Activated CD8-positive, alpha-beta memory T cell treated with anti-CD3 and anti-CD28 coated beads, Interleukin-2, amount 10 ng/mL, durations not matched to agents 7 days and 5 days (primary cell): ENCODE measurements at regions not wholly inside any gene's neighbourhood (a gene's known extent, or its start where the extent isn't known, plus 50 kb on each side); places are given as distances from the start of the nearest gene placed in this dataset.
"Not testable (repeated sequence)": the region's sequence is repeated elsewhere in the genome, so short reads cannot be mapped to it uniquely, and the experiment has no call there.

Experiments
- ATAC-seq: fragments of 150-1000 bp; cut with Tn5 transposase; one replicate; pipeline ENCODE4 v1.10.0; 2021; ENCODE audit warnings: moderate library complexity
- CTCF ChIA-PET: fragments of 350-600 bp; sonication (Branson Sonifier 250); formaldehyde crosslinking; loops from one replicate; lab custom pipeline; 2021; ENCODE audit warnings: antibody characterized with exemption; lab: Charles Lee
- DNase-seq: peaks from one replicate; pipeline ENCODE4 v3.0.0-alpha.2; 2020
- H3K27ac Mint-ChIP-seq: one replicate; pipeline ENCODE4 v1.8.0; 2021; ENCODE audit warnings: mild to moderate bottlenecking, mixed read lengths
- H3K27me3 Mint-ChIP-seq: one replicate; pipeline ENCODE4 v1.8.0; 2021; ENCODE audit warnings: mixed read lengths
- H3K36me3 Mint-ChIP-seq: one replicate; pipeline ENCODE4 v1.8.0; 2021; ENCODE audit warnings: mild to moderate bottlenecking, mixed read lengths
- H3K4me1 Mint-ChIP-seq: one replicate; pipeline ENCODE4 v1.8.0; 2021; ENCODE audit warnings: mixed read lengths
- H3K4me3 Mint-ChIP-seq: one replicate; pipeline ENCODE4 v1.8.0; 2021; ENCODE audit warnings: mild to moderate bottlenecking, moderate library complexity, mixed read lengths
- H3K9me3 Mint-ChIP-seq: one replicate; pipeline ENCODE4 v1.8.0; 2022; ENCODE audit warnings: low read depth, mixed read lengths

GRCh38 chr1:116298213-116298579, 74.8 kb upstream of the ATP1A1 start:
- H3K27me3 Mint-ChIP-seq, ATAC-seq, H3K4me3 Mint-ChIP-seq, H3K36me3 Mint-ChIP-seq, H3K4me1 Mint-ChIP-seq, H3K27ac Mint-ChIP-seq, H3K9me3 Mint-ChIP-seq, CTCF ChIA-PET, DNase-seq: not testable (repeated sequence)

- H3K4me3 Mint-ChIP-seq, result no peak overlapping the region
- no peaks in the 10 kb centered on the region for H3K36me3 Mint-ChIP-seq
- CTCF ChIA-PET, result no interaction called here
- no peak for ATAC-seq
- H3K4me1 Mint-ChIP-seq, result no peaks in the 10 kb centered on the region
- no peaks in the 10 kb centered on the region for H3K27me3 Mint-ChIP-seq
- H3K27ac Mint-ChIP-seq, result no peak overlapping the region
- DNase-seq, result no peak
- no peaks in the 10 kb centered on the region for H3K9me3 Mint-ChIP-seq
Observed at GRCh38 chr1:116298746-116299145, 74.3 kb upstream of the ATP1A1 start.

DNA sequence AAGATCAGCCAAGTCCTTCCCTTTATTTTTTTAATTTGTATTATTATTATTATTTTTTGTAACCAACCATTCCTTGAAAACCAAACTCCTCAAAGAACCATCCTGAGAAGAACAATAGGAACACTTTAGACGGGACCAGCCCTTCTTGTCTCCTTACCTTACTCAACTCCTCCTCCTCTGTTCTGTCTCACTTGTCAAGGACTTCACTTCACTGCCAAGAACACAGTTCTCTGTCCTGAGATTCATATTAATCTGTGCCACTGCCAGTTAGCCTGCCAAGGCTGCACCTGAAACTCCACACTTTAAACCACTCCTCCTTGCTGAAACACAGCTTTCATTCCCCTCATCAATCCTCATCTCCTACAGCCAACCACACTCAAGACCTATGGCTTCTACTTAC, 73.8 kb upstream of the ATP1A1 start:
- ATAC-seq, result no peak

DNA sequence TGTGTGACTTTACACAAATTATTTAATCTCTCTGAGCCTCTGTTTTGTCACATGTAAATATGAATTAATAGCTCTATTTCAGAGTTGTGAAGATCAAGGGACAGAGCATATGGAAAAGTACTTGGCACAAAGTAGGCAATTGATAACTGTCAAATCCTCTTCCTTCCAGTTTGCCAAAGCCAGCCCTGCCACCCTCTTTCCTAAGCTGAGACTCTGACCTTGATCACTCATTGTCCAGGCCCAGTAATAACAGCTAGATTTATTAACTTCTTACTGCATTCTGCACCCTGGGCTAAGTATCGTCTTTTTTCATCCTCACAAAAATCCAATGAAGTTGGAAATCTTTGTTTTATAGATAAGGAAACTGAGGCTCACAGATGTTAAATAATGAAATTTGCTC, 70.8 kb upstream of the ATP1A1 start:
- Mint-ChIP-seq H3K4me3 (no peak overlapping the region), H3K27me3 (no peaks in the 10 kb centered on the region), H3K9me3 (no peaks in the 10 kb centered on the region), H3K27ac (no peak overlapping the region), H3K36me3 (no peaks in the 10 kb centered on the region), H3K4me1 (no peaks in the 10 kb centered on the region)
- no peak for DNase-seq
- CTCF ChIA-PET, result no interaction called here
- no peak for ATAC-seq

More for the DNA sequence above, 73.8 kb upstream of the ATP1A1 start:
- H3K9me3 Mint-ChIP-seq, result no peaks in the 10 kb centered on the region
- CTCF ChIA-PET, result no interaction called here
- DNase-seq, result no peak
- H3K4me1 Mint-ChIP-seq, result no peaks in the 10 kb centered on the region
- no peaks in the 10 kb centered on the region for H3K27me3 Mint-ChIP-seq
- H3K4me3 Mint-ChIP-seq, result no peak overlapping the region
- no peak overlapping the region for H3K27ac Mint-ChIP-seq
- no peaks in the 10 kb centered on the region for H3K36me3 Mint-ChIP-seq

DNA sequence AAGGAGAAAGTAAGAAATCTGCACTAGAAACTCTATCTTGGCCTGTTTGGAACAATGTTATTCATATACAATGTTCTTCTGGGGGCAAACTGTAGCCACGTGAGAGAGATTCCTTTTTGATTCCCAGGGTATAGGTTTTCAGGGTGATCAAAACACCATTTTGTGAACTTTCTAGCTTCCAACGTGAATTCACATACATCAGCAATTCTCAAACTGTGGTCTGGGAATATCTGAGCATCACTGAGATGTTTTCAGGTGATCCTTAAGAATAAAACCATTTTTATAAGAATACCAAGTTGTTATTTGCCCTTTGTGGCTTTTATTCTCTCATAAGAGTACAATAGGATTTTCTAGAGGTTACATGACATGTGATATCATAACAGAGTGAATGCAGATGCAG, 66.9 kb upstream of the ATP1A1 start:
- H3K4me3 Mint-ChIP-seq, result no peak overlapping the region
- ATAC-seq, result no peak
- DNase-seq, result no peak
- H3K36me3 Mint-ChIP-seq, result no peaks in the 10 kb centered on the region
- no peak overlapping the region for H3K27ac Mint-ChIP-seq
- CTCF ChIA-PET, result no interaction called here
- H3K9me3 Mint-ChIP-seq, result no peaks in the 10 kb centered on the region
- no peaks in the 10 kb centered on the region for H3K27me3 Mint-ChIP-seq
- H3K4me1 Mint-ChIP-seq, result no peaks in the 10 kb centered on the region

DNA sequence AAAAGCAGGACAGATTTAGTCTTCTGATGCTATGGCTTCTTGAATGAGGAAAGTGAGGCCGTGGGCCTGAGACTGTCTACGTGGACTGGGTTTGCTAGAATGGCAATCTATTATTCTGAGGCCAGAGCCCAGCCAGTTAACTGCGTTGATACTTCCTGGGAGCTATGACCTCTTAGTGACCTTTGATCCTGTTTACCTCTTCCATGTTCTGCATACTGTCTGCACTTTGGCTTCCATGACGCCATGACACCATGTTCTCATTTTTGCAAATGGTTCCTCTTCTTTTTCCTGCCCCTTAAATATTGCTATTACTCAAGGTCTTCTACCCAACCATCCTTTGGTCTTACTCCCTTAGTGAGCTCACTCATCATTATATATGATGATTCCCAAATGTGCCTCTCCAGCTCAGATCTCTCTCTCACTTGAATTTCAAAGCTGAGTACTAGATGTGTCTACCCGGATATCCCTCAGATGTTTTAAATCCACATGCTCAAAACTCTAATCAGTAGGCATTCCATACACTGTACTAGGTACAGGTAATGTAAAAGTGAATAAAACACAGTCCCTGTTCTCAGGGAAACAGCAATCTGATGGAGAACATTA, 66.1 kb upstream of the ATP1A1 start:
- CTCF ChIA-PET, result interaction anchor here (1.0 kb wide), 1 partner anchor 18 kb away, joined by 3 read pairs; no protein-coding TSS in a partner anchor

DNA sequence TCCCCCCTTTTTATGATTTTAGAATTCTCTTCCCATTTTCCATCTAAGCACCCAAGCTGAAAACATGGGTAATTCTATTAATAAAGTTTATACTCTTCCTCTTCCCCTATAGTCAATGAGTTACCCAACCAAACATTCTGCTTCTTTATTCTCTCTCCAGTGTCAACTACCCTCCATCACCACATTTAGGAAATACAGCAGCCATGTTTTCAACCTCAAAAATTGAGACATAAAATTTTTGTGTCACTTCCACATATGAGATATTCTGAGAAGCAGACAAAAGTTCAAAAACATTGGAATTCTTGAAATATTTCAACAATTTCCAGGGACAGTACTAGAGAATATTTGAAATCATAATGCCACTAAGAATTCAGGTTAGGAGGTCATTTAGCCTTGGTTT, 64.8 kb upstream of the ATP1A1 start:
- Mint-ChIP-seq H3K9me3 (no peaks in the 10 kb centered on the region), H3K4me3 (no peak overlapping the region), H3K4me1 (no peaks in the 10 kb centered on the region), H3K27ac (no peak overlapping the region), H3K36me3 (no peaks in the 10 kb centered on the region), H3K27me3 (no peaks in the 10 kb centered on the region)
- ATAC-seq (no peak), DNase-seq (no peak)
- CTCF ChIA-PET, result no interaction called here

More for the DNA sequence above, 66.1 kb upstream of the ATP1A1 start:
- no peaks in the 10 kb centered on the region for H3K4me1 Mint-ChIP-seq
- no peaks in the 10 kb centered on the region for H3K27me3 Mint-ChIP-seq
- ATAC-seq, result no peak
- no peak overlapping the region for H3K27ac Mint-ChIP-seq
- no peaks in the 10 kb centered on the region for H3K36me3 Mint-ChIP-seq
- DNase-seq, result no peak
- no peak overlapping the region for H3K4me3 Mint-ChIP-seq
- no peaks in the 10 kb centered on the region for H3K9me3 Mint-ChIP-seq

DNA sequence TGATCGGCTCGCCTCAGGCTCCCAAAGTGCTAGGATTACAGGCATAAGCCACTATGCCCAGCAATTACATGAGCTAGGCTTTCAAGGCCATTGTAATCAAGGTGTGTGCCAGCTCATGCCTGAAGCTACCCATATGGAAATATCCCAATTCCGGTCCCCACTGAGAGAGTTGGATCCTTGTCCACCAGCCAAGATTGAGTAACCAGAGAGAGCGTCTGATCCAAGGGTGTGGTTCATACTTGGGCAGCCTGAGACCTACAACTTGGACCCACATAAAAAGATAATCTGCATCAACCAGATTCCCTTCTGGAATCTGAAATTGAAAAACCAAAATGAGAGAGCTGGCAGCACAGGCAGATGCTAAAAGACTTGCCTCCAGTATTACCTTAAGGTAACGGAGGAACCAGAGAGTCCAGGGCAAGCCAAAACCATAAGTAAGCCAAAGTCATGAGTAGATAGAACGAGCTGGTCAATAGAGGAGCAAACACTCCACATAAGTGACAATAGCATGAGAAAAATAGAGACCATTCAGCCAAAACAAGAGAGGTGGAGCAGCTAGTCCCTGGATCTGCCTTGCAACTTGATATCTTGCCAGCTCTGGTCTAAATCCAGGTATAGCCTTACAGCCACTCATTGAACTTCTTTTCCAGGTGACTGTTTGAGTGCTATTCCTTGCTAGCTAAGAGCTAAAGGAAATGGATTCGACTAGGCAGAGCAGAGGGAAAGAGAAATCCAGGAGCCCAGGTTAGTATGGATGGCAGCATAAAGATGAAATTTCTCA, 63.8 kb upstream of the ATP1A1 start:
- ATAC-seq, result no peak
- no peaks in the 10 kb centered on the region for H3K27me3 Mint-ChIP-seq

GRCh38 chr1:116310180-116310579, 62.9 kb upstream of the ATP1A1 start:
- H3K27me3 Mint-ChIP-seq, result no peaks in the 10 kb centered on the region
- no peaks in the 10 kb centered on the region for H3K4me1 Mint-ChIP-seq
- no peaks in the 10 kb centered on the region for H3K36me3 Mint-ChIP-seq
- CTCF ChIA-PET, result no interaction called here
- H3K27ac Mint-ChIP-seq, result no peak overlapping the region
- no peaks in the 10 kb centered on the region for H3K9me3 Mint-ChIP-seq
- DNase-seq, result no peak
- ATAC-seq, result no peak
- no peak overlapping the region for H3K4me3 Mint-ChIP-seq

More for the DNA sequence above, 63.8 kb upstream of the ATP1A1 start:
- H3K4me3 Mint-ChIP-seq, result no peak overlapping the region
- CTCF ChIA-PET, result no interaction called here
- DNase-seq, result no peak
- no peak overlapping the region for H3K27ac Mint-ChIP-seq
- no peaks in the 10 kb centered on the region for H3K4me1 Mint-ChIP-seq
- no peaks in the 10 kb centered on the region for H3K9me3 Mint-ChIP-seq
- H3K36me3 Mint-ChIP-seq, result no peaks in the 10 kb centered on the region

GRCh38 chr1:116311193-116311592, 61.9 kb upstream of the ATP1A1 start:
- no peak overlapping the region for H3K4me3 Mint-ChIP-seq
- H3K36me3 Mint-ChIP-seq, result no peaks in the 10 kb centered on the region
- H3K9me3 Mint-ChIP-seq, result no peaks in the 10 kb centered on the region
- H3K27ac Mint-ChIP-seq, result no peak overlapping the region
- no peaks in the 10 kb centered on the region for H3K27me3 Mint-ChIP-seq
- ATAC-seq (no peak), DNase-seq (no peak)
- no peaks in the 10 kb centered on the region for H3K4me1 Mint-ChIP-seq
- CTCF ChIA-PET, result no interaction called here

DNA sequence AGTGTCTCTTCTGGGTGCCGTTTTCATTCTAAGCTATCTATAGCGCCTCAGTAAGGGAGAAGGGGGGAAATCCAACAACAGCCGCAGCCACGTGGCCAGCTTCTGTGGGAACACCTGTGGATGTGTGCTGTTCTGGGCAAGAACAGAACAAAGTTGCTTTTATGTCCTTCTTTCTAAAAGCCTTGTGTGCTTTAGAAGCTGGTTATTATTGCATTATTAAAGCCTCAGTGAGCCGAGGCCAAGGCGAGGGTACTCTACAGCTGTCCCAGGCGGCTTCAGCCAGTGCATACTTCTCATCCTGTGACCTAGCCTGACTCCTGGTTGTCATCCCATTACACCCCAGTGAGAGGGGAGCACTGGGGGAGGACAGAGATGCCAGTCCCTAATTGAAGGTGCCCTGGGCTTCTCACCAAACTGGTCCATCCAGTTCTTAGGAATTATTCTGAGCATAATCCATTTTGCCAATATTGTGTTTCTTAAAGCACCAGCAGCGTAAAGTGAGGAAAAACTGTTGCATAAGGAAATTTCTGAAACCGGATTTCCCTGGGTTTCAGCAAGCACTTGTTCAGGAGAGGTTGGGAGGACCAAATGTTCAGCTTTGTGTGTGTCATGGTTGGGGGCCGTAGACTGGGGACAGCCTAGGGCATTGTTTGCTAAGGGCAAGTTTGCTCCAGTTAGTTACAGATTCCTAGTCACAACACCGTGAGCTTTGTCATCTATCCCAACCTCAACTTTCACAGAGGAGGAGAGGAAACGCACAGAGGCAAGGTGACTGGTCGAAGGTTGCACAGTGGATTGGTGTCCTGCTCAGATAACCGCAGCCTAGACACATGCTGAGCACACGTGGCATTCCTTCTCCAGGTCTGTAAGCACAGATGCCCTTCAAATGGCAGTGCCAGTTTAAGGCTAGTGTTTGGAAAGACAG, 61.0 kb upstream of the ATP1A1 start:
- Mint-ChIP-seq H3K36me3 (no peaks in the 10 kb centered on the region), H3K27ac (no peak overlapping the region), H3K4me1 (no peaks in the 10 kb centered on the region), H3K27me3 (no peaks in the 10 kb centered on the region), H3K9me3 (no peaks in the 10 kb centered on the region), H3K4me3 (no peak overlapping the region)
- no peak for ATAC-seq
- CTCF ChIA-PET, result interaction anchor here (1.1 to 1.2 kb wide), 2 partner anchors 19 to 173 kb away, joined by 3 to 4 read pairs; no protein-coding TSS in a partner anchor
- DNase-seq, result no peak

GRCh38 chr1:116312681-116313069, 60.4 kb upstream of the ATP1A1 start:
- CTCF ChIA-PET, result interaction anchor here (1.1 to 1.2 kb wide), 2 partner anchors 20 to 173 kb away, joined by 3 to 4 read pairs; no protein-coding TSS in a partner anchor
- H3K9me3 Mint-ChIP-seq, result no peaks in the 10 kb centered on the region
- no peak for DNase-seq
- no peaks in the 10 kb centered on the region for H3K27me3 Mint-ChIP-seq
- H3K4me1 Mint-ChIP-seq, result no peaks in the 10 kb centered on the region
- no peaks in the 10 kb centered on the region for H3K36me3 Mint-ChIP-seq
- H3K27ac Mint-ChIP-seq, result no peak overlapping the region
- no peak overlapping the region for H3K4me3 Mint-ChIP-seq
- no peak for ATAC-seq

- H3K36me3 Mint-ChIP-seq, result no peaks in the 10 kb centered on the region
- H3K4me3 Mint-ChIP-seq, result no peak overlapping the region
- ATAC-seq, result no peak
- no peaks in the 10 kb centered on the region for H3K27me3 Mint-ChIP-seq
- CTCF ChIA-PET, result no interaction called here
- no peak overlapping the region for H3K27ac Mint-ChIP-seq
- no peaks in the 10 kb centered on the region for H3K4me1 Mint-ChIP-seq
- H3K9me3 Mint-ChIP-seq, result no peaks in the 10 kb centered on the region
- DNase-seq, result no peak
Observed at GRCh38 chr1:116313776-116314175, 59.3 kb upstream of the ATP1A1 start.
